Liver (tissue), 7 donors: ENCODE measurements at regions not wholly inside any gene's neighbourhood (a gene's known extent, or its start where the extent isn't known, plus 50 kb on each side); places are given as distances from the start of the nearest gene placed in this dataset.

Experiments
- DNase-seq: peaks from one replicate; pipeline ENCODE4 v3.0.0-alpha.2; 2017; ENCODE audit warnings: low spot score
- H3K27ac ChIP-seq, 2 donors: one replicate each; pipeline ENCODE4 v1.7.0; 2013; ENCODE audit warnings: inconsistent platforms in 2 of 2, low read length in 2 of 2, control low read depth in 1 of 2, low read depth in 1 of 2, mild to moderate bottlenecking in 1 of 2
- H3K27me3 ChIP-seq, 4 donors: one replicate each; pipeline versions ENCODE4 v1.6.1 to v1.7.0; 2013; ENCODE audit warnings: low read length in 3 of 4, inconsistent platforms in 1 of 4, mild to moderate bottlenecking in 1 of 4, moderate library complexity in 1 of 4; ENCODE audit not compliant: control insufficient read depth in 4 of 4, insufficient read depth in 4 of 4
- H3K36me3 ChIP-seq, 4 donors: one replicate each; pipeline versions ENCODE4 v1.6.1 to v1.7.0; 2013; ENCODE audit warnings: low read length in 3 of 4, mild to moderate bottlenecking in 3 of 4, low read depth in 1 of 4, moderate library complexity in 1 of 4; ENCODE audit not compliant: control insufficient read depth in 4 of 4, insufficient read depth in 3 of 4
- H3K4me1 ChIP-seq, 4 donors: one replicate each; pipeline versions ENCODE4 v1.6.1 to v1.7.0; 2013; ENCODE audit warnings: low read length in 3 of 4, mild to moderate bottlenecking in 3 of 4, moderate library complexity in 1 of 4; ENCODE audit not compliant: control insufficient read depth in 4 of 4, insufficient read depth in 4 of 4
- H3K4me3 ChIP-seq, 3 donors: one replicate each; pipeline versions ENCODE4 v1.6.1 to v1.7.0; 2013; ENCODE audit warnings: low read length in 3 of 3, control low read depth in 1 of 3, low read depth in 1 of 3, mild to moderate bottlenecking in 1 of 3
- H3K9ac ChIP-seq, 2 donors: one replicate each; pipeline ENCODE4 v1.7.0; 2013; ENCODE audit warnings: low read length in 2 of 2, mild to moderate bottlenecking in 2 of 2, moderate library complexity in 2 of 2, control low read depth in 1 of 2, low read depth in 1 of 2
- H3K9me3 ChIP-seq, 4 donors: one replicate each; pipeline versions ENCODE4 v1.6.1 to v1.7.0; 2013; ENCODE audit warnings: low read length in 3 of 4; ENCODE audit not compliant: control insufficient read depth in 4 of 4
- ATF3 ChIP-seq: IDR thresholded peaks from 2 replicates; pipeline ENCODE4 v1.6.1; 2016; ENCODE audit warnings: antibody characterized with exemption
- EGR1 ChIP-seq, 2 donors: IDR thresholded peaks; 2 replicates each; pipeline ENCODE4 v1.6.1; 2016 to 2018; ENCODE audit warnings: antibody characterized with exemption in 2 of 2, low read depth in 2 of 2
- FOXA1 ChIP-seq: IDR thresholded peaks from 2 replicates; pipeline ENCODE4 v1.6.1; 2016; ENCODE audit warnings: antibody characterized with exemption
- FOXA2 ChIP-seq: IDR thresholded peaks from 2 replicates; pipeline ENCODE4 v1.6.1; 2016; ENCODE audit warnings: antibody characterized with exemption
- GABPA ChIP-seq, 2 donors: IDR thresholded peaks in 1 of 2; conservative IDR thresholded peaks in 1 of 2; 2 replicates each; pipeline ENCODE4 v1.6.1; 2016; ENCODE audit warnings: antibody characterized with exemption in 2 of 2, mild to moderate bottlenecking in 1 of 2, moderate library complexity in 1 of 2
- HNF4A ChIP-seq, 2 donors: conservative IDR thresholded peaks; 2 replicates each; pipeline ENCODE4 v1.6.1; 2016; ENCODE audit warnings: antibody characterized with exemption in 2 of 2, mild to moderate bottlenecking in 2 of 2
- HNF4G ChIP-seq: IDR thresholded peaks from 2 replicates; pipeline ENCODE4 v1.6.1; 2016; ENCODE audit warnings: antibody characterized with exemption
- JUND ChIP-seq, 2 donors: IDR thresholded peaks; 2 replicates each; pipeline ENCODE4 v1.6.1; 2016; ENCODE audit warnings: antibody characterized with exemption in 2 of 2
- MAX ChIP-seq: IDR thresholded peaks from 2 replicates; pipeline ENCODE4 v1.6.1; 2016; ENCODE audit warnings: antibody characterized with exemption
- NR2F2 ChIP-seq: IDR thresholded peaks from 2 replicates; pipeline ENCODE4 v1.6.1; 2016; ENCODE audit warnings: antibody characterized with exemption
- RAD21 ChIP-seq, 2 donors: IDR thresholded peaks; 2 replicates each; pipeline ENCODE4 v1.6.1; 2016; ENCODE audit warnings: antibody characterized with exemption in 2 of 2, mild to moderate bottlenecking in 2 of 2
- REST ChIP-seq: IDR thresholded peaks from 2 replicates; pipeline ENCODE4 v1.6.1; 2016; ENCODE audit warnings: antibody characterized with exemption, mild to moderate bottlenecking
- RXRA ChIP-seq, 2 donors: IDR thresholded peaks; 2 replicates each; pipeline ENCODE4 v1.6.1; 2017 to 2018; ENCODE audit warnings: antibody characterized with exemption in 2 of 2, mild to moderate bottlenecking in 1 of 2
- SP1 ChIP-seq: IDR thresholded peaks from 2 replicates; pipeline ENCODE4 v1.6.1; 2018; ENCODE audit warnings: antibody characterized with exemption, mild to moderate bottlenecking
- TAF1 ChIP-seq: conservative IDR thresholded peaks from 2 replicates; pipeline ENCODE4 v1.6.1; 2016; ENCODE audit warnings: antibody characterized with exemption, mild to moderate bottlenecking
- YY1 ChIP-seq: IDR thresholded peaks from 2 replicates; pipeline ENCODE4 v1.6.1; 2016; ENCODE audit warnings: antibody characterized with exemption, mild to moderate bottlenecking
- WGBS: extraction: QIAGEN DNeasy Blood & Tissue Kit; methylation state at CpG from one replicate; pipeline ENCODE4 v1.1.7; 2013; 5-methylcytosine and 5-hydroxymethylcytosine counted together
- donor health status: healthy.
- donor health status: healthy.
- donor health status: healthy.
- donor health status: healthy.

- 59% methylated on average over 8 of the region's 8 CpGs for WGBS
- no peak overlapping the region for H3K9ac ChIP-seq
- no peaks in the 10 kb centered on the region for H3K4me1 ChIP-seq
- TF ChIP-seq REST (no peak), HNF4G (no peak), FOXA1 (no peak), SP1 (no peak), MAX (no peak), EGR1 (IDR thresholded peaks at IDR 0.05; ENCODE audit: low read depth in 2 of 2) (no peak), FOXA2 (no peak), YY1 (no peak), TAF1 (no peak), NR2F2 (no peak), RAD21 (IDR thresholded peaks at IDR 0.05) (no peak), RXRA (IDR thresholded peaks at IDR 0.05) (no peak)
- no peak for DNase-seq
- no peak overlapping the region for H3K4me3 ChIP-seq
- H3K27ac ChIP-seq = no peak overlapping the region
- H3K36me3 ChIP-seq = no peaks in the 10 kb centered on the region
- H3K27me3 ChIP-seq = peaks cover 0 to 4% (median 2%) of the 10 kb centered on the region in 4 donors
- H3K9me3 ChIP-seq = no peaks in the 10 kb centered on the region
Observed at GRCh38 chr5:4514067-4514648, 626.0 kb upstream of the ADAMTS16 start.

- Histone ChIP-seq H3K27me3 (no peaks in the 10 kb centered on the region), H3K4me3 (no peak overlapping the region), H3K4me1 (no peaks in the 10 kb centered on the region), H3K9me3 (no peaks in the 10 kb centered on the region), H3K27ac (no peak overlapping the region), H3K9ac (no peak overlapping the region), H3K36me3 (no peaks in the 10 kb centered on the region)
- no peak for DNase-seq
- 74% methylated on average over 10 of the region's 10 CpGs for WGBS
- TF ChIP-seq RAD21 (IDR thresholded peaks at IDR 0.05) (no peak), MAX (no peak), GABPA (IDR thresholded peaks at IDR 0.05 in 1 of 2, conservative IDR thresholded peaks at IDR 0.05 in 1 of 2) (no peak), HNF4G (no peak), ATF3 (no peak), NR2F2 (no peak), JUND (IDR thresholded peaks at IDR 0.05) (no peak), YY1 (no peak), REST (no peak), EGR1 (IDR thresholded peaks at IDR 0.05; ENCODE audit: low read depth in 2 of 2) (no peak), TAF1 (no peak), FOXA2 (no peak), SP1 (no peak), HNF4A (conservative IDR thresholded peaks at IDR 0.05) (no peak), RXRA (IDR thresholded peaks at IDR 0.05) (no peak)
Observed at GRCh38 chr5:4518903-4519672, 621.0 kb upstream of the ADAMTS16 start.
